ENCODE measurements at regions not wholly inside any gene's neighbourhood (a gene's known extent, or its start where the extent isn't known, plus 50 kb on each side); places are given as distances from the start of the nearest gene placed in this dataset.

DNA sequence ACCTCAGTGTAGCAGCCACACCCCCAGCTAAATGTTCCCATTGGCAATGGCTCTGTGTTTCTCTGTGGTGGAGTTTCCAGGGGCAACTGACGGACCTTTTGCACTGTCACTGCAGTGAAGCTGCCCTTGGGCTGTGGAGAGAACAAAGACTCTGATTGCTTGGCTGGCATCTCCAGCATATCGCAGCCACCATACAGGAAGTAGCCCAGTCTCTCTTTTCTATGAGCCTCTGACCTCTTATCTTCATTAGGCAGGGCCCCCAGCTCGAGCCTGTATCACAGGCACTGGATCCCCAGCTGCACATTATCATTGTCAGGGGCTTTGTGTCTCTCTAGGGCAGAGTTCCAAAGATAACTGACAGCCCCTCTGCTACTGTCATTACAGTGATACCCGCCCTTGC is 483.5 kb downstream of the ARAP2 start:
- H3K9ac ChIP-seq (ENCODE audit: low read depth, low read length): no peak overlapping the region
- H3K9me3 ChIP-seq (replicated peaks; ENCODE audit: low read length): peaks cover 4% of the 10 kb centered on the region
- H3K27me3 ChIP-seq (ENCODE audit: control insufficient read depth, insufficient read depth, low read length): no peaks in the 10 kb centered on the region

DNA sequence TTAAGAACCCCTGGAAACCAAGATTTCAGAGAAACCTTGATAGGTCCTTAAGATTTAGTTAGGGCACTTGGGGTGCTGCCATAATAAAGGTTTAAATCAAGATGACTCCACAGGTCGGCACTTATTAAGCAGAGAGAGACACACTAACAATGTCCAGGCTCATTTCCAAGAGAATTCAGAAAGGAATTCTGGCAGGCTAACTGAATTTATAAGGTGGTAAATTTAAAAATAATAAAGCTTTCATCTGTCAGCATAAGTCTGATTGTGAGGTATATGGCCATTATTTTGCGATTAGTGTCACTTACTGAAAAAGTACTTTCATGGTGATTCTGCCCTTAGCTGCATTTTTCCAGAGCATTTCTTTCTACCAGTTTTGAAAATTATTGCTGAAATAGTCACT is 472.7 kb downstream of the ARAP2 start:
- Histone ChIP-seq H3K4me3 (ENCODE audit: low read length) (no peak overlapping the region), H3K36me3 (ENCODE audit: insufficient read depth, low read length) (no peaks in the 10 kb centered on the region), H3K4me2 (ENCODE audit: low read length) (no peak overlapping the region), H3K9ac (ENCODE audit: low read depth, low read length) (no peak overlapping the region), H3K9me3 (replicated peaks; ENCODE audit: low read length) (no peaks in the 10 kb centered on the region), H3K4me1 (ENCODE audit: control insufficient read depth, insufficient read depth, low read length) (no peaks in the 10 kb centered on the region), H3K27me3 (ENCODE audit: control insufficient read depth, insufficient read depth, low read length) (no peaks in the 10 kb centered on the region)

More for the DNA sequence above, 483.5 kb downstream of the ARAP2 start:
- Histone ChIP-seq H3K4me1 (ENCODE audit: control insufficient read depth, insufficient read depth, low read length) (no peaks in the 10 kb centered on the region), H3K36me3 (ENCODE audit: insufficient read depth, low read length) (no peaks in the 10 kb centered on the region), H3K4me3 (ENCODE audit: low read length) (no peak overlapping the region), H3K4me2 (ENCODE audit: low read length) (no peak overlapping the region)

DNA sequence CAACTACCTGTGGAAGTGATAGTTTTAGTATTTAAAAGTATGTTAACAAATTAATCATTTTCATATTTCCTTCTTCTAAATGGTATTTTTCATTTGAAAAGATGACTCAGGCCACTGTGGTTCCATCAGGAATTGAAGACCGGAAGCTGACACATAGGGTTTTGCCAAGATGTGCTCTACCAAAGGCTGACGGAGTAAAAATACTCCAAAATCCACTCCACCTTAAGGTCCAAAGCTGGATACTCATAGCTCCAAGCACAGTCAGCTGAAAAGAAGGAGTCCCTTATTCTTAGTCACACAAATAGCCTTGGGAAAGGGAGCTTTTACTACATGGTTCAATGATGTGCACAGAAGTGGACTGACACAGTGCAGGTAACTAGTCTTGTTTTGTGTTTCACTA is 472.0 kb downstream of the ARAP2 start:
- no peak overlapping the region for H3K4me2 ChIP-seq (ENCODE audit: low read length)
- H3K27me3 ChIP-seq (ENCODE audit: control insufficient read depth, insufficient read depth, low read length): no peaks in the 10 kb centered on the region
- no peaks in the 10 kb centered on the region for H3K9me3 ChIP-seq (replicated peaks; ENCODE audit: low read length)
- H3K4me1 ChIP-seq (ENCODE audit: control insufficient read depth, insufficient read depth, low read length): no peaks in the 10 kb centered on the region
- H3K4me3 ChIP-seq (ENCODE audit: low read length): no peak overlapping the region
- no peak overlapping the region for H3K9ac ChIP-seq (ENCODE audit: low read depth, low read length)
- no peaks in the 10 kb centered on the region for H3K36me3 ChIP-seq (ENCODE audit: insufficient read depth, low read length)

DNA sequence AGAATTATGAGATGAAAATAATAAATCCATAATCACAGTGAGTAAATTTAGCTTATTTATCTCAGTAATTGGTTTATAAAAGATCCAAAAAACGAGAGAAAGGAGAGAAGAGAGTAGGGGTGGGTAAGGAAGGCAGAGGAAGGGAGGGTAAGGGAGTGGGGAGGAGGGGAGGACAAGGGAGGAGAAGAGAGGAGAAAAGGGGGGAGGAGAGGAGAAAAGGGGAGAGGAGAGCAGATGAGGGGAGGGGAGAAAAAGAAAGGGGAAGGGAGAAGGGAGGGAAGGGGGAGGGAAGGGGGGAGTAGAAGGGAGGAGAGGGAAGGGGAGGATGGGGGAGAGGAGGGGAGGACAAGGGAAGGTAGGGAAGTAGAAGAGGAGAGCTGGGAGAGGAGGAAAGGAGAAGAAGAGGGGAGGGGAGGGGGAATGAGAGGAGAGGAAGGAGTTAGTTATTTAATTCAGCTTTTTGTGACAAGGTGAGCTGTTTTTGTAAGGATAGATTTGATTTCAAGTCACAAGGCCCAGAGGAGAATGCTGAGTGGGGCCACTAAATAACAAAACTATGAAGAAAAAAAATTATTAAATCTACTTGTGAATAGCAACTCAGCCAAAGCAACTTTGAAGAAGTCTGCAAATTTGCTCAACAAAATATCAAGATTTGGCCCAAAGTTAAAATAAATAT is 454.3 kb downstream of the ARAP2 start:
- Histone ChIP-seq H3K4me2 (ENCODE audit: low read length) (no peak overlapping the region), H3K9ac (ENCODE audit: low read depth, low read length) (no peak overlapping the region), H3K9me3 (replicated peaks; ENCODE audit: low read length) (no peaks in the 10 kb centered on the region), H3K4me3 (ENCODE audit: low read length) (no peak overlapping the region), H3K4me1 (ENCODE audit: control insufficient read depth, insufficient read depth, low read length) (no peaks in the 10 kb centered on the region), H3K36me3 (ENCODE audit: insufficient read depth, low read length) (no peaks in the 10 kb centered on the region), H3K27me3 (ENCODE audit: control insufficient read depth, insufficient read depth, low read length) (no peaks in the 10 kb centered on the region)

DNA sequence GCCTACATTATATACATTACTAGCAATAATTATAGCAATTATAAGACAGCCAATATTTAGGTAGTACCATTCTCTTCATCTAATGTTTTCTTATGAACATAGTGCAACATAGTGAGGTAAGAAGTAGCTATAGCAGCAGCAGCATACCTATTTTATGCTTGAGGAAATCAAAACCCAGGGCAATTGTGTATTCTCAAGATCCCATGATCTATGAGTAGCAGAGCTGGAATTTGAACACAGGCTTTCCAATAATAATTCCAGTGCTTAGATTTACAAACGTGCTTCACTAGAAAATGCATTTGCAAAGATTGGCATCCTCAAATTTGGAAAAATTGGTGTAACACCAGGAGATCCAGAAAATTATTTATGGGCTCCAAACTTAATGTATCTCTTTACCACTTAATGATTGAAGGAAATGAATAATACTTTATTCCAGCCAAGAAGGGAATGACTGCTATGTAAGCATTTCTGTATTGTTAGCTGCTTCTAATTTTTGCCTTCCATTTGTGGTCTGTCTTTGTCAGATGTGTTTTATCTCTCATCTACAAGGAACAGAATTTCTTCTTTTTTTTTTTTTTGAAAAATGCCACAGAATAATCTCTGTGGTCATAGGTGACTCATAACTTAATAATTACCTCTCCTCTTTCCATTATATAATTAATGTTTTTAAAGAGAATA is 451.1 kb downstream of the ARAP2 start:
- no peaks in the 10 kb centered on the region for H3K4me1 ChIP-seq (ENCODE audit: control insufficient read depth, insufficient read depth, low read length)
- peaks cover 2% of the 10 kb centered on the region for H3K9me3 ChIP-seq (replicated peaks; ENCODE audit: low read length)
- H3K27me3 ChIP-seq (ENCODE audit: control insufficient read depth, insufficient read depth, low read length): no peaks in the 10 kb centered on the region
- H3K4me2 ChIP-seq (ENCODE audit: low read length): no peak overlapping the region
- no peak overlapping the region for H3K4me3 ChIP-seq (ENCODE audit: low read length)
- no peaks in the 10 kb centered on the region for H3K36me3 ChIP-seq (ENCODE audit: insufficient read depth, low read length)
- H3K9ac ChIP-seq (ENCODE audit: low read depth, low read length): no peak overlapping the region

DNA sequence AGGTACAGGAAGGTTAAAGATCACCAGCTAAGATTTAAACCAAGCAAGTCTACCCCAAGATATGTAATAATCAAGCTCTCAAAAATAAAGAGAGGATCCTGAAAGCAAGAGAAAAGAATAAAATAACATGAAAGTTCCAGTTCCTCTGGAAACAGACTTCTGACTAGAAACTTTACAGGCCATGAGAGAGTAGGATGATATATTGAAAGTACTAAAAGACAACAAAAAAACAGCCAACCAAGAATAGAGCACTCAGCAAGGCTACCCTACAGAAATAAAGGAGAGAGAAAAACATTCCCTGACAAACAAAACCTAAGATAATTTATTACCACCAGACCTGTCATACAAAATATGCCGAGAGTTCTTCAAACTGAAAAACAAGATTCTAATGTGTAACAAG is 450.5 kb downstream of the ARAP2 start:
- H3K4me1 ChIP-seq (ENCODE audit: control insufficient read depth, insufficient read depth, low read length): no peaks in the 10 kb centered on the region
- H3K9ac ChIP-seq (ENCODE audit: low read depth, low read length): no peak overlapping the region

DNA sequence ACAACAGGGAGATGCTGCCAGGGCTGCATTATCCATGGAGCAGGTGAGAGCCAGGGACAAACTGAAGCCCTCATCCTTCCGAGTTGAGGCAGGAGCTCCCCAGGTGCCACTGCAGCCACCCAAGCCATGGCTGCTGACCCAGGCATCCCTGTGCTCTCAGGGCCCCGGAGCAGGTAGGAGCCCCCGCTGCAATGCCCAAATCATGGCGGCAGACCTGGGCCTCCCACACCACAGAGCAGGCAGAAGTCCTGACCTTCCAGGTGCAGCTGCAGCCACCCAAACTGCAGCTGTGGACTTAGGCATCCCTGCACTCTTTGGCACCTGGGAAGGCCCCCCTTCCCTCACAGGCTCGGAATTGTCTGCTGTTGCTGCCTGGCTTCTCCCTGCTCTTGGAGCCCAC is 443.6 kb downstream of the ARAP2 start:
- H3K4me2 ChIP-seq (ENCODE audit: low read length): no peak overlapping the region
- peaks cover 7% of the 10 kb centered on the region for H3K9me3 ChIP-seq (replicated peaks; ENCODE audit: low read length)
- no peaks in the 10 kb centered on the region for H3K4me1 ChIP-seq (ENCODE audit: control insufficient read depth, insufficient read depth, low read length)
- no peak overlapping the region for H3K4me3 ChIP-seq (ENCODE audit: low read length)
- no peaks in the 10 kb centered on the region for H3K36me3 ChIP-seq (ENCODE audit: insufficient read depth, low read length)
- no peak overlapping the region for H3K9ac ChIP-seq (ENCODE audit: low read depth, low read length)
- H3K27me3 ChIP-seq (ENCODE audit: control insufficient read depth, insufficient read depth, low read length): no peaks in the 10 kb centered on the region

More for the DNA sequence above, 450.5 kb downstream of the ARAP2 start:
- Histone ChIP-seq H3K27me3 (ENCODE audit: control insufficient read depth, insufficient read depth, low read length) (no peaks in the 10 kb centered on the region), H3K4me3 (ENCODE audit: low read length) (no peak overlapping the region), H3K4me2 (ENCODE audit: low read length) (no peak overlapping the region), H3K9me3 (replicated peaks; ENCODE audit: low read length) (peaks cover 2% of the 10 kb centered on the region), H3K36me3 (ENCODE audit: insufficient read depth, low read length) (no peaks in the 10 kb centered on the region)

DNA sequence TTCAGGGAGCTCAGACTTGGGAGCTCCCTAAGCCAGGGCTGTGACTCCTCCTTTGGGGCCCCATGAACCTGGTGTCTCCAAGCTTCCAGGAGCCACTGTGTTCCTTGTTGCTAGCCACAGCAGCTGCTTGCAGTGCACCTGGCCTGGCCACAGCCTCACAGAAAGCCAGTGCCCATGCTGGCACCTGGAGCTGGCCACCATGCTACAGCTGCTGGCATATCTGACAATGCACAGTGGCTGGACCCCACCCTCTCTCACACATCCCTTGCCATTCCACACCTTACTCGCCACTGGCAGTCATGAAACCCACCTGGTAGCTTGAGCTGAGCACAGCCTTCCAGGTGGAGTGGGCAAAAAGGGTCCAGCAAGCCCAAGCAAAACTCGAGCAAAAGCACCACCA is 441.7 kb downstream of the ARAP2 start:
- H3K9ac ChIP-seq (ENCODE audit: low read depth, low read length): no peak overlapping the region
- no peak overlapping the region for H3K4me2 ChIP-seq (ENCODE audit: low read length)
- H3K4me1 ChIP-seq (ENCODE audit: control insufficient read depth, insufficient read depth, low read length): no peaks in the 10 kb centered on the region
- no peaks in the 10 kb centered on the region for H3K36me3 ChIP-seq (ENCODE audit: insufficient read depth, low read length)
- no peak overlapping the region for H3K4me3 ChIP-seq (ENCODE audit: low read length)
- no peaks in the 10 kb centered on the region for H3K27me3 ChIP-seq (ENCODE audit: control insufficient read depth, insufficient read depth, low read length)
- peaks cover 5% of the 10 kb centered on the region for H3K9me3 ChIP-seq (replicated peaks; ENCODE audit: low read length)

DNA sequence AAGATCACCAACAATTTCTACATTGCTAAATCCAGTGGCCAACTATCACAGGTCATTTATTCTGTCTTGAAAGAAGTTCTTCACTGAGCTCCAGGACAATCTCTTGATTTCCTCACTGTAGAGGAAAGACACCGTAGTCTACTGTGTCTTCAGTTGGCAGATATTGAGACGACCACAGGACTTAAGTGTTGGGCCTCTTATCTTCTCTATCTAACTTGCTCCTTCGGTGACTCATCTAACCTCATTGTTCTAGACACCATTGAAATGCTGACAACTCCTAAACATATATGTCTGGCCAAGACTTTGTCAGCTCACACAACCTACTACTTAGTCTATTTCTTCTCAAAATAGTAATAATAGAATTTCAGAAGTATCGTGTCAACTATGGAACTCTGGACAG is 425.8 kb downstream of the ARAP2 start:
- Histone ChIP-seq H3K4me1 (ENCODE audit: control insufficient read depth, insufficient read depth, low read length) (no peaks in the 10 kb centered on the region), H3K36me3 (ENCODE audit: insufficient read depth, low read length) (no peaks in the 10 kb centered on the region), H3K4me3 (ENCODE audit: low read length) (no peak overlapping the region), H3K27me3 (ENCODE audit: control insufficient read depth, insufficient read depth, low read length) (no peaks in the 10 kb centered on the region), H3K9ac (ENCODE audit: low read depth, low read length) (no peak overlapping the region), H3K9me3 (replicated peaks; ENCODE audit: low read length) (peaks cover 7% of the 10 kb centered on the region), H3K4me2 (ENCODE audit: low read length) (no peak overlapping the region)

DNA sequence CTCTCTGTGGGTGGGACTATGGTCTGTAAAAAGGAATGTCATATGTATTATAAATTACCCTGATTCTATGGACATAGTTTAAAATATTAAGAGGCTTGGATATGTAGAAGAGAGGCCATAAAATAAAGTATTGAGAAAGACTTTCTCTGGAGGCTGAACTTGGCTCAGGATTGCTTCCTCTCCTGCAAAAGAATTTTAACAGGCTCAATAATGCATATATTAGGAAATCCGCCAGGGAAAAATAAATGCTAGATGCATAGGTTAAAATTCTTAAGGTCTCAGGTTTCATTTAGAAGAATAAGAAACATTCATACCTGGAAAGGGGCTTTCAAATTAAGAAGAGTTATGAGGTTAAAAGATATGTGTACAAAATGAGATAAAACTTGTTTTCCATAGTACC is 424.3 kb downstream of the ARAP2 start:
- no peaks in the 10 kb centered on the region for H3K36me3 ChIP-seq (ENCODE audit: insufficient read depth, low read length)
- no peaks in the 10 kb centered on the region for H3K4me1 ChIP-seq (ENCODE audit: control insufficient read depth, insufficient read depth, low read length)
- H3K9me3 ChIP-seq (replicated peaks; ENCODE audit: low read length): peaks cover 7% of the 10 kb centered on the region
- no peaks in the 10 kb centered on the region for H3K27me3 ChIP-seq (ENCODE audit: control insufficient read depth, insufficient read depth, low read length)
- no peak overlapping the region for H3K4me2 ChIP-seq (ENCODE audit: low read length)
- H3K9ac ChIP-seq (ENCODE audit: low read depth, low read length): no peak overlapping the region
- H3K4me3 ChIP-seq (ENCODE audit: low read length): no peak overlapping the region

DNA sequence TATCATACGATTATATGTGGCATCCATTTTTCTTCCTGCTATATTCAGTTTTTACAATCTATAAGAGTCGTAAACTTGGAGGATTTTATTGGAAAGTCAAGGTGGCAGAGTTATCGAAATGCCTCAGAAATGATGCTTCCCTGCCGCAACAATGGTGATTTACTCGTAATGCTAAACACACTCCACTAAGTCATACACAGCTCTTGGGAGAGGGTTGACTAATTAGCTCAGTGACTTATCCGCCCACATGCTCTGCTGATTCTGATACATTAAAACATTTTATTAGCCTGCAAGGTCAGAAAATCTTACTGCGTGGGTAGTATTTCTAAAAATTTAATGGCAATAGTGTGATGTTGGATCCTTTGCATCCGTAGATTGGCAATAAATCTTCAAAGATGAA is 420.1 kb downstream of the ARAP2 start:
- H3K9me3 ChIP-seq (replicated peaks; ENCODE audit: low read length): peaks cover 4% of the 10 kb centered on the region
- H3K9ac ChIP-seq (ENCODE audit: low read depth, low read length): no peak overlapping the region
- H3K27me3 ChIP-seq (ENCODE audit: control insufficient read depth, insufficient read depth, low read length): no peaks in the 10 kb centered on the region

DNA sequence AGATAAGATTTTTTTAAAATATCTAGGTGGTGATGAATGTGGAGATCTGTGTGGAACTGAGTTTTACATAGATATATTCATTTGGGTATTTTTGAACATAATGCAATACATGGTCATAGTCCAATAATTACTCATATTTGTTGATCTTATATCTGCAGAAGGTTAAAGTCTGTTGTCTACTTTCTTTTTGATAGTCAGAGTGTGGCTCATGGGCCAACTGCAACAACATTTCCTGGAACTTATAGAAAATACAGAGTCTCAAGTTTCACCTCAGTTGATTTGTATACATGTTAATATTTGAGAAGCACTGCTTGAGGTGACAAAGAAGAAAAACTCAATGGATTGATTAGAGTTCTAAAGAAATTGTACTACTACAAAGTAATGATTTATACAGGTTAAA is 408.4 kb downstream of the ARAP2 start:
- H3K4me2 ChIP-seq (ENCODE audit: low read length): no peak overlapping the region
- no peaks in the 10 kb centered on the region for H3K4me1 ChIP-seq (ENCODE audit: control insufficient read depth, insufficient read depth, low read length)
- H3K36me3 ChIP-seq (ENCODE audit: insufficient read depth, low read length): no peaks in the 10 kb centered on the region
- no peak overlapping the region for H3K4me3 ChIP-seq (ENCODE audit: low read length)
- H3K27me3 ChIP-seq (ENCODE audit: control insufficient read depth, insufficient read depth, low read length): no peaks in the 10 kb centered on the region
- peaks cover 4% of the 10 kb centered on the region for H3K9me3 ChIP-seq (replicated peaks; ENCODE audit: low read length)
- H3K9ac ChIP-seq (ENCODE audit: low read depth, low read length): no peak overlapping the region

More for the DNA sequence above, 420.1 kb downstream of the ARAP2 start:
- Histone ChIP-seq H3K36me3 (ENCODE audit: insufficient read depth, low read length) (no peaks in the 10 kb centered on the region), H3K4me3 (ENCODE audit: low read length) (no peak overlapping the region), H3K4me2 (ENCODE audit: low read length) (no peak overlapping the region), H3K4me1 (ENCODE audit: control insufficient read depth, insufficient read depth, low read length) (no peaks in the 10 kb centered on the region)
